ENCODE measurements at regions not wholly inside any gene's neighbourhood (a gene's known extent, or its start where the extent isn't known, plus 50 kb on each side); places are given as distances from the start of the nearest gene placed in this dataset.

DNA sequence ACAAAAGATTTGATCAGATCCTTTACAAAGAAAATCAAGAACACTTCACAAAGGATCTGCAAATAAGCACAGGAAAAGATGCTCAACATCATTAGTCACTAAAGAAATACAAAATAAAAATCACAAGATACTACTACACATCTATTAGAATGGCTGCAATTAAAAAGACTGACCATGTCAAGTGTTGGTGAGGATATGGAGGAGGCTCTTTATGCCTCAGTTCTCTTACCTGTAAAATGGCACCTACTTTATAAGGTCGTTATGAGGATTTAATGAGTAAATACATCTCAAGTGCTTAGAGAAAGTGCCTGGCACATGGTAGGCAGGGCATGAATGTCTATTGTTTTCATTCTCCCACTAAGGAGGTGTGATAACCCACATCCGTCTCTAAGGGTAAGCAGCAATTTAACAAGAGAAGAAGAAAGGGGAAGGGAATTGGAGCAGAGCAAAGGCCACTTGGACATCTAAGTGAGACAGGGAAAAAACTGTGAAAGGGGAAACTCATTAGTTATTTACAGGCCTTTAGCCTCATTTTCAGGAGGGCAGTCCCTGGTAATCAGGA is 157.5 kb upstream of the NFE2L3 start:
- no peak for DNase-seq

GRCh38 chr7:25995216-25995615 is 156.8 kb upstream of the NFE2L3 start:
- DNase-seq, result no peak

GRCh38 chr7:25996006-25996408 is 156.0 kb upstream of the NFE2L3 start:
- DNase-seq, result no peak

GRCh38 chr7:25998499-25998898 is 153.5 kb upstream of the NFE2L3 start:
- DNase-seq, result no peak

DNA sequence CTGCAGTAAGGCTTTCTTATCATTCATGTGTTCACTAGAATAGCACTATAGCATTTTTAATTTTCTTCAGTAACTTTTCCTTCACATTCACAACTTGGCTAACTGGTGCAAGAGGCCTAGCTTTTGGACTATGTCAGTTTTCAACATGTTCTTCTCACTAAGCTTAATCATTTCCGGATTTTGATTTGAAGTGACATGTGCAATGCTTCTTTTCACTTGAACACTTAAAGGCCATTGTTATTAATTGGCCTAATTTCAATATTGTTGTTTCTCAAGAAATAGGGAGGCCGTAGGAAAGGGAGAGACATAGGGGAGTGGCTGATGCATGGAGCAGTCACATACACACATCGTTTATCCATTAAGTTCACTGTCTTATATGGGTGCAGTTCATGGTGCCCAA is 151.2 kb upstream of the NFE2L3 start:
- DNase-seq, result no peak

- no peak for DNase-seq
These were observed 150.2 kb upstream of the NFE2L3 start for GRCh38 chr7:26001662-26002244.

- DNase-seq, result no peak
These were observed 146.2 kb upstream of the NFE2L3 start for GRCh38 chr7:26005683-26006410.

DNA sequence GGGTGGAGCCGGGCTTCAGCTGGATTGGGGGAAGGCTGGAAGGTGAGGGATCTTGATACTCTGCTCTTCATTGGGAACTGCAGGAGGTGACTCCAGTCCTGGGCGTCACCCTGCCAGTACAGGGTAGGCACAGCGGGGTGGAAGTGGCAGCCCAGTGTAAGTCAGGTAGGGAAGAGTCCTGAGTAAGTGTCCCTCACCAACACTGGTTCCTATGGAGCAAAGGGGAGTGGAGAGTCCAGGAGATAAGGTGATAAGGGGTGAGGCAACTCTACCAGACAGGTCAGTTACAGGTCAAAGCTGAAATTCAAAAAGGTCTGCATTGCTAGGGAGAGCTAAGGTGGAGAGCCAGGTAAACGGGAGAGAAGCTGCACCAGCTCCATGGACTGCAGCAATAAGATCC is 145.6 kb upstream of the NFE2L3 start:
- no peak for DNase-seq

DNA sequence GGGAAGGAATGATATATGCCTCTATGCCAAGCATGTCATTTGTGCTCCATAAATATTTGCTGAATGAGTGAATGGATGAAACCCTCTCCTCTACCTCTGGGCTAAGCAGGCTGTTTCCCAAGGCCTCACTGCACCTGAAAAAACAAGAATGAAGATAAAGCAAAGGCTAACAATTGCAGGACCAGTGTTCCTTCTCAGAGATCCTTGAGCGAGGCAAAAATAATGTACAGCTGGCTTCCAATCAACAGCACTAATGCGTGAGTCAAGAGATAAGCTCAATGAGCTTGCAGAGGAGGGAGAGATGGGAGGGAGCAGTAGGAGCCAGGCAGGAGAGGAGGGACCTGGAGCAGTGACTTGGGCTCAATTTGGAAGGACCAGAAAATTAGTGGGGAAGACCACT is 144.5 kb upstream of the NFE2L3 start:
- DNase-seq, result no peak

- DNase-seq, result no peak
These were observed 143.6 kb upstream of the NFE2L3 start for GRCh38 chr7:26008428-26008827.

GRCh38 chr7:26011039-26011696 is 140.8 kb upstream of the NFE2L3 start:
- no peak for DNase-seq

DNA sequence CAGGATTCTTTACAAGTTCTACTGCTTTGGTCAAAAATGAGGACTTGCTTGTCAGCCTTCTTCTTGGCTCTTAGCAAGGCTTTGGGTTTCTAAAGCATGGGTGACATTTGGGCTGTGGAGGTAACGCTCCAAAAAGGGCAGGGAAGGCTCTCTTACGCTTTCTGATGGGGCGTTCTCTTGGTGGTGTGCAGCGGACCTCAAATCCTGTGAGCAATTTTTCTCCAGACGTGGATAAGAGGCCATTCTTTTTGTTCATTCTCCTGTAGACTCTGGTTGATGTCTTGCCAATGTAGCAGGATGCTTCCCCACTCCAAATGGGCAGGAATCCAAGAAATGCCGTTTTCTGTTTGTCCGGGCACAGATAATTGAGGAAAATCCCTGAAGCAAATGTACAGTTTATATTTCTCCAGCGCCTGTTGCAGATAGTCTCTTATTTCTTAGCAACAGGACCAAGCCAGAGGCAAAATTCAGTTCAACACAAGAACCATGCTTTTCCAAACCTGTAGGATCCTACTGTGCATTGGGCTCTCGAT is 138.4 kb upstream of the NFE2L3 start:
- no peak for DNase-seq

GRCh38 chr7:26022982-26023381 is 129.0 kb upstream of the NFE2L3 start:
- DNase-seq, result no peak

GRCh38 chr7:26029911-26030310 is 122.1 kb upstream of the NFE2L3 start:
- DNase-seq, result no peak

DNA sequence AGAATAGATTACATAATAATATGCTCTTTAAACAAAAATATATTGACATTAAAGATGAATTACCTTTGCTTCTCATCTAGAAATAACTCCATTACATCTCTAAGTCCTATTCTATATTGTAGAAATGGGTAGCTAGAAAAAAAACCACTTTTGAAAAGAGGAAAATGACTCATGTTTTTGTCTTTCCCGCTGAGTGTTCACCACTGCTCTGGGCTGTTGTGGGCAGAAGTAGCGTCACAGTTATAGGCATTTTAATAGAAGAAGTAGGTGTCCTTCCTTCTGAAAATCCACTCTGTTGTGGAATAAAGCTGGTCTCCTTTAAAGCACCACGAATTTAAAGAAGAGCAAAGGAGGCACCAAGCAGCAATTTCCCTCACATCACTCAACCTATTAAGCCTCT is 117.6 kb upstream of the NFE2L3 start:
- DNase-seq, result no peak

DNA sequence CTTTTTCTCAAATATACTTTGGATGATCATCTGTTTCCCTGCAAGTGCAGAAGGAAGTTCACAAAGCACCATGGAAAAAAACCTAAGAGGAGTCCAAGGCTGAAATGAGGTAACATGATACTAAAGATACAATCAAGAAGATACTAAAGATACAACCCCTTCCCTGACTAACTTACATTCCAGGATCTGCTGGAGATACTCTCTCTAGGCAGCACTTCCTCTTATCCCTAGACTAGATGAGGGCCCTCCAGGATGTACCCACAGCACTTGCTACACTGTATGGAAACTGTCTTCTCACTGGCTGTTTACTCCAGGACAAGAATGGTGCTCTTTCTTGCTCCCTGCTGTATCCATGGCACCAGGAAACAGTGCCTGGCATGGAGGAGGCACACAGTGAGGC is 116.4 kb upstream of the NFE2L3 start:
- no peak for DNase-seq

DNA sequence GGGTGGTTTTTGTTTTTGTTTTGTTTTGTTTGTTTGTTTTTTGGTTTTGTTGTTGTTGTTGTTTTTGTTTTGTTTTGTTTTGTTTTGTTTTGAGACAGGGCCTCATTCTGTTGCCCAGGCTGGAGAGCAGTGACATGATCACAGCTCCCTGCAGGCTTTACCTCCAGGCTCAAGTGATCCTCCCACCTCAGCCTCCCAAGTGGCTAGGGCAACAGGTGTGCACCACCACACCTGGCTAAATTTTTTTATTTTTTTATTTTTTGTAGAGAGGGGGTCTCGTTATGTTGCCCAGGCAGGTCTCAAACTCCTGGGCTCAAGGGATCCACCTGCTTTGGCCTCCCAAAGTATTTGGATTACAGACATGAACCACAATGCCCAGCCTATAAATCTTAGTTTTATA is 115.9 kb upstream of the NFE2L3 start:
- no peak for DNase-seq

GRCh38 chr7:26038201-26038990 is 113.6 kb upstream of the NFE2L3 start:
- DNase-seq, result no peak

DNA sequence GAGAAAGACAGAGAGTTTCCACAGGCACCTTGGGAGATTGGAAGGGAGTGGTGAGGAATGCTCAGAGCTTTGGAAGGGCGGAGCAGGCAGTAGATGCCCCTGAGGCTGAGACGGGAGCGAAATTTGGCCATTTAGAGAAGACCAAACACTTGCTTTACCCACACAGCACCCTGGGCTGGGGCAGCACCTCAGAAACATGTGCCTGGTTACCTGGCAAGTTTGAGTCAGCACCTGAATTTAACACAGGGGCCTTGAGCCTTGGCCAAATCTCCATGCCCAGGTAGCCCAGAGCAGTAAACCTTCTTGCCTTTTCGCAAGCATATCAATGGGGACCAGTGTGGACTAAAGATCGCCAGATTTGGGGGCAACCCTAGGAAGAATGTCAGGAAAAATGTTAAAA is 111.9 kb upstream of the NFE2L3 start:
- DNase-seq, result no peak

DNA sequence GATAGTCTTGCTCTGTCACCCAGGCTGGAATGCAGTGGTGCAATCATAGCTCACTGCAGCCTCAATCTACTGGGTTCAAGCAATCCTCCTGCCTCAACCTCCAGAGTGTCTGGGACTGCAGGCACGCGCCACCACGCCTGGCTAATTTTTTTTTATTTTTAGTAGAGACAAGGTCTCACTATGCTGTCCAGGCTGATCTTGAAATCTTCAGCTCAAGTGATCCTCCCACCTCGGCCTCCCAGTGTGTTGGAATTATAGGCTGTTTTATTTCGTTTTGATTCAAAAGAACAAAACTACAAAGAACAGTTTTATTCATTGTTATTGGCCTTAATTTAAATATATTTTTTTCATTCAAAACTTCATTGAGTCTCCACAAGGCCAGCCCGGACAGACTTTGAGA is 109.8 kb upstream of the NFE2L3 start:
- no peak for DNase-seq

DNA sequence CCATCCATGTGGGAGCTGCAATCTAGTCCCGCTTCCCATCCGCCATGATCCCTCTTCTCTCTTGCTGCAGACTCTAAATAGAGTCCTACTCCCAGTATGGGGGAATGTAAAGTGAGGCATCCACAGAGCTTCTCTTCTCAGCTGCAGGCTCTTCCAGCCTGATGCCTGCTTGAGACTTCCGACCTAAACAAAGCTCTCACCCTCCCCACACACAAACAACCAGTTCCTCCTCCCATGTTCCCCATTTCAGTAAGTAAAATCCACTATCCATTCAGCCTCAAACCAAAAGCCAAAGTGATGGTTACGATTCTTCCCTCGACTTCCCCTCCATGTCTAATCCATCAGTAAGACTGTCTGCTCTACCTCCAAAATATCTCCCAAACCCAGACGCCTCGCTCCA is 108.2 kb upstream of the NFE2L3 start:
- DNase-seq, result no peak

DNA sequence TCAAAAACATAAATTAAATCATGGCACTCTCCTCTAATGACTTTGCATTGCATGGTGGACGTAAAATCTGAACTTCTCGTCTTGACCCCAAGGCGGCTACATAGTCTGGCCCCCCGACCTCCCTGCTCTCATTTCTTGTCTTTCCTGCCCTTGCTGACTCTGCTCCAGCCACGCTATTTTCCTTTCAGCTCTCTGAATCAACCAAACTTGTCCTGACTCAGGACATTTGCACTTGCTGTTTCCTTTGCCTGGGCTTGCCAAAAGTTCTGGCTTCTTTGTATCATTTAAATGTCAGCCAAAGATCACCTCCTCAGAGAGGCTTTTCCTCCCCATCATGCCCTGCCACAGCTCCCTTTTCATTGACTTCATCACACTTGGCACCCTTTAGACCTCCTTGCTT is 107.7 kb upstream of the NFE2L3 start:
- no peak for DNase-seq

Measured in left kidney (tissue), 1 donor.